SU-DHL-6 (cell line): ENCODE measurements at regions not wholly inside any gene's neighbourhood (a gene's known extent, or its start where the extent isn't known, plus 50 kb on each side); places are given as distances from the start of the nearest gene placed in this dataset.

ENCODE experiments used
- H2AFZ ChIP-seq: fragments of 200-600 bp; sonication (generic); 2 replicates; pipeline ENCODE4 v1.6.1; 2014; ENCODE audit warnings: low read depth, mild to moderate bottlenecking, moderate library complexity, mixed read lengths, antibody characterized with exemption, low read length; ENCODE audit not compliant: severe bottlenecking
- H3F3A ChIP-seq: fragments of 200-600 bp; shearing (Covaris generic); 2 replicates; pipeline ENCODE4 v1.6.0; 2016; ENCODE audit warnings: antibody characterized with exemption, mild to moderate bottlenecking; ENCODE audit not compliant: insufficient read depth
- H3K27ac ChIP-seq: fragments of 200-600 bp; sonication (generic); 2 replicates; pipeline ENCODE4 v1.5.1; 2016; ENCODE audit warnings: low read depth, mild to moderate bottlenecking, low read length, moderate library complexity, mixed read lengths
- H3K27me3 ChIP-seq: fragments of 200-600 bp; sonication (generic), shearing (Covaris generic); 2 replicates; pipeline ENCODE4 v1.6.0; 2014; ENCODE audit warnings: mild to moderate bottlenecking, low read length
- H3K36me3 ChIP-seq: fragments of 200-600 bp; sonication (generic); 2 replicates; pipeline ENCODE4 v1.6.1; 2014; ENCODE audit warnings: mild to moderate bottlenecking, low read length, mixed read lengths
- H3K4me2 ChIP-seq: fragments of 300-600, 200-600 bp; shearing (Covaris generic), sonication (generic); 2 replicates; pipeline ENCODE4 v1.6.0; 2014; ENCODE audit warnings: low read length, low read depth, mild to moderate bottlenecking; ENCODE audit not compliant: poor library complexity, severe bottlenecking
- H3K4me3 ChIP-seq: fragments of 200-600 bp; sonication (generic); 2 replicates; pipeline ENCODE4 v1.5.1; 2014; ENCODE audit warnings: antibody characterized with exemption, low read length, mild to moderate bottlenecking, mixed read lengths; ENCODE audit not compliant: insufficient read depth, poor library complexity, severe bottlenecking
- H3K79me2 ChIP-seq: fragments of 200-600 bp; sonication (generic); 2 replicates; pipeline ENCODE4 v1.6.1; 2014; ENCODE audit warnings: mild to moderate bottlenecking, low read length, moderate library complexity; ENCODE audit not compliant: insufficient read depth
- H3K9ac ChIP-seq: fragments of 200-600 bp; sonication (generic); 2 replicates; pipeline ENCODE4 v1.7.0; 2014; ENCODE audit warnings: mild to moderate bottlenecking, low read length
- H3K9me2 ChIP-seq: fragments of 200-600 bp; sonication (generic); replicated peaks from 2 replicates; pipeline ENCODE4 v1.6.1; 2014; ENCODE audit warnings: low read length; ENCODE audit not compliant: insufficient read depth
- H3K9me3 ChIP-seq: fragments of 200-600 bp; sonication (generic); 2 replicates; pipeline ENCODE4 v1.6.1; 2014; ENCODE audit warnings: low read length, mixed read lengths; ENCODE audit not compliant: insufficient read depth
- H4K20me1 ChIP-seq: fragments of 200-600 bp; sonication (generic); 2 replicates; pipeline ENCODE4 v1.6.1; 2014; ENCODE audit warnings: low read depth, mild to moderate bottlenecking, antibody characterized with exemption, low read length, moderate library complexity, mixed read lengths
- EZH2phosphoT487 ChIP-seq: fragments of 200-600 bp; sonication (generic), shearing (Covaris generic); conservative IDR thresholded peaks from 2 replicates; pipeline ENCODE4 v1.6.1; 2018; ENCODE audit warnings: mild to moderate bottlenecking, antibody characterized with exemption, low read length, moderate library complexity, mixed read lengths
- TF ChIP-seq, protein P1 (sequence below): fragments of 200-600 bp; sonication (generic); IDR thresholded peaks from one replicate; pipeline ENCODE4 v1.5.1; 2017; ENCODE audit warnings: antibody characterized with exemption, mild to moderate bottlenecking, low read length, moderate library complexity; ENCODE audit not compliant: insufficient read depth, poor library complexity, severe bottlenecking

DNA sequence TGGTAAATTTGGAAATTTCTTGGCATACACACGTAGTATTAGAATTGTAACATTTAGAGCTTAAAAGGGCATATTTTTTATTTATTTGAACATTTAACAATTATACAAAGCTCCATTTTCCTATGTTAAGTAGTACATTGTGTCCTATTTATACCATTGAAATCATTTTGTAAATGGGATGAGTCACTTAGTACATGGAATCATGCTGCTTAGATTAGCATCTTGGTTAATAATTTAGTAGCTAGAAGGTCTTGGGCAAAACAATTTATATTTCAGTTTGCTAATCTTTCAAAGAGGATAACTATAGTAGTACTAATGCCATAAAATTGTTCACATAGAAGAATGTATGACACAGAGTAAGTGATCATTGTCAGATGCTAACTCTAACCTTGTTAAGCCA lies 450.1 kb upstream of the LUZP2 start:
- Histone ChIP-seq H3K9me2 (no peaks in the 10 kb centered on the region; the same call in 1 of the 2 replicates), H2AFZ (no peak overlapping the region), H3K36me3 (no peaks in the 10 kb centered on the region), H3K27ac (no peak overlapping the region), H4K20me1 (no peaks in the 10 kb centered on the region), H3K9ac (no peak overlapping the region), H3K27me3 (no peaks in the 10 kb centered on the region), H3K4me3 (no peak overlapping the region), H3K79me2 (no peaks in the 10 kb centered on the region), H3K9me3 (no peaks in the 10 kb centered on the region), H3K4me2 (no peak overlapping the region), H3F3A (no peaks in the 10 kb centered on the region)
- TF ChIP-seq EZH2phosphoT487, result no peak

DNA sequence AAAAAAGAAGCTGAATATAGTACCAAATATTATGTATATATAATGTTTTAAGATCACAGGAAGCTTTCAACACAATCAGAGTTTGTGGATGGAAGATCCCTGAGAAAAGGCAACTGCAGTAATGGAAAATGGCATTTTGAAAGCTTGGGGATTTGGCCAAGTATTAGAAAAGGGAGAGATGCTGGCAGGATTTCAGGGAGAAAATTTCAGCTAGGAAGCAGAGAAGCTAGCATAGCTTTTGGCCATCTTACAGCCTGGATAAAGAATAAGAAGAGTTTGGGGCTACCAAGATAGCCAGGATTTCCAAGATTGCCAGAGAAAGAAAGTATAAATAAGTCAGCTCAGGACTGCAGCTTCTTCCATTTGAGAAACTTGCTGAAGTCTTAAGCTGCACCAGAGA lies 440.8 kb upstream of the LUZP2 start:
- Histone ChIP-seq H3K9ac (no peak overlapping the region), H3K27me3 (no peaks in the 10 kb centered on the region), H3K4me3 (no peak overlapping the region), H3K4me2 (no peak overlapping the region), H4K20me1 (no peaks in the 10 kb centered on the region), H2AFZ (no peak overlapping the region), H3K9me2 (no peaks in the 10 kb centered on the region), H3F3A (no peaks in the 10 kb centered on the region), H3K79me2 (no peaks in the 10 kb centered on the region), H3K9me3 (no peaks in the 10 kb centered on the region), H3K36me3 (no peaks in the 10 kb centered on the region), H3K27ac (no peak overlapping the region)
- TF ChIP-seq, protein P1, sequence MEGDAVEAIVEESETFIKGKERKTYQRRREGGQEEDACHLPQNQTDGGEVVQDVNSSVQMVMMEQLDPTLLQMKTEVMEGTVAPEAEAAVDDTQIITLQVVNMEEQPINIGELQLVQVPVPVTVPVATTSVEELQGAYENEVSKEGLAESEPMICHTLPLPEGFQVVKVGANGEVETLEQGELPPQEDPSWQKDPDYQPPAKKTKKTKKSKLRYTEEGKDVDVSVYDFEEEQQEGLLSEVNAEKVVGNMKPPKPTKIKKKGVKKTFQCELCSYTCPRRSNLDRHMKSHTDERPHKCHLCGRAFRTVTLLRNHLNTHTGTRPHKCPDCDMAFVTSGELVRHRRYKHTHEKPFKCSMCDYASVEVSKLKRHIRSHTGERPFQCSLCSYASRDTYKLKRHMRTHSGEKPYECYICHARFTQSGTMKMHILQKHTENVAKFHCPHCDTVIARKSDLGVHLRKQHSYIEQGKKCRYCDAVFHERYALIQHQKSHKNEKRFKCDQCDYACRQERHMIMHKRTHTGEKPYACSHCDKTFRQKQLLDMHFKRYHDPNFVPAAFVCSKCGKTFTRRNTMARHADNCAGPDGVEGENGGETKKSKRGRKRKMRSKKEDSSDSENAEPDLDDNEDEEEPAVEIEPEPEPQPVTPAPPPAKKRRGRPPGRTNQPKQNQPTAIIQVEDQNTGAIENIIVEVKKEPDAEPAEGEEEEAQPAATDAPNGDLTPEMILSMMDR, result no peak
- TF ChIP-seq EZH2phosphoT487, result no peak

DNA sequence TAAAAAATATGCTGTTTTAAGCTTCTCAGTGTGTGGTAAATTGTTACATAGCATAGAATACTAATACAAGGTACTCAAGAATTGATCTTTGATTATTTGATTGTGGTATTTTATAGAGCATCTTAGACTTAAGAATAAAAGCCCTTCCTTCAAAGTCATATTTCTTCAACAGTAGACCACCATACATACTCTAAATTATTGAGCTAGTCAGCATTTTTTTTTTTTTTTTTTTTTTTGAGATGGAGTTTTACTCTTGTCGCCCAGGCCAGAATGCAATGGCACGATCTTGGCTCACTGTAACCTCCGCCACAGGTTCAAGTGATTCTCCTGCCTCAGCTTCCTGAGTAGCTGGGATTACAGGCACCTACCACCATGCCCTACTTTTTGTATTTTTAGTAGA lies 436.7 kb upstream of the LUZP2 start:
- Histone ChIP-seq H3K9me3 (no peaks in the 10 kb centered on the region), H3K36me3 (no peaks in the 10 kb centered on the region), H2AFZ (no peak overlapping the region), H3K9me2 (no peaks in the 10 kb centered on the region), H3K79me2 (no peaks in the 10 kb centered on the region), H3K9ac (no peak overlapping the region), H3F3A (no peaks in the 10 kb centered on the region), H3K27me3 (no peaks in the 10 kb centered on the region), H4K20me1 (no peaks in the 10 kb centered on the region), H3K27ac (no peak overlapping the region), H3K4me3 (no peak overlapping the region), H3K4me2 (no peak overlapping the region)
- TF ChIP-seq EZH2phosphoT487, result no peak
- TF ChIP-seq, protein P1, result no peak

DNA sequence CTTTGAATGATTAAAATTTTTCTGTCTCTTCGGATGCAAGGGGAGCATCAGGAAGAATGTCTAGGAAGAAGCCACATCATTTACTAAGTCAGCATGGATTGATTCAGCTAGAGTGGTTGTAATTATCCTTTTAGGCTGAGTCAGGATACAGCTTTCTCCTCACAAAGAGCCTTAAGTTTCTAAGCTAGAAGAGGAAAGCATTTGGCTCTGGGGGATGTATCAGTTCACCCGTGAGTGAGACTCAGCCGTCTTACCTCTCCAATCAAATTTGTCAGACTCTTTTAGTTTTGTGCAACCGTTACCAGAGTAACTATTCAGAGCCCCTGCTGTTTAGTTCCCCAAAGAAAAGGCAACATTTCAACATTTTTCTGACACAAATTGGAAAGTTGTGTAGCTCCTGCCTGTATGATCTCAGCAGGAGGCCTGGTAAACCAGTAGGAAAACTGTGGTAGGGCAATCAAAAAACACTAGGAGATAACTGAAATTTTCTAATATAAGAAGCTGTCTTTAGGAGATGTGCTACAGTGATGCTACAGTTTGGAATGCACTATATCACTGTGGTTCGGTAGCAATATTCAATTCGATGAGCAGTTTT lies 432.4 kb upstream of the LUZP2 start:
- TF ChIP-seq EZH2phosphoT487, result no peak
- TF ChIP-seq, protein P1, result no peak
- Histone ChIP-seq H3K79me2 (no peaks in the 10 kb centered on the region), H3K36me3 (no peaks in the 10 kb centered on the region), H3K9ac (no peak overlapping the region), H3K27ac (no peak overlapping the region), H3K4me2 (no peak overlapping the region), H3K27me3 (no peaks in the 10 kb centered on the region), H2AFZ (no peak overlapping the region), H3K9me3 (no peaks in the 10 kb centered on the region), H3K9me2 (no peaks in the 10 kb centered on the region), H3F3A (no peaks in the 10 kb centered on the region), H4K20me1 (no peaks in the 10 kb centered on the region), H3K4me3 (no peak overlapping the region)
